Progenitor cell of endocrine pancreas (in vitro differentiated cells): ENCODE measurements at regions not wholly inside any gene's neighbourhood (a gene's known extent, or its start where the extent isn't known, plus 50 kb on each side); places are given as distances from the start of the nearest gene placed in this dataset.

ENCODE experiments used
- DNase-seq: peaks from one replicate; pipeline ENCODE4 v3.0.0; 2021; ENCODE audit warnings: low spot score; ENCODE audit not compliant: unreplicated experiment
- H3K27ac Mint-ChIP-seq: 2 replicates; pipeline ENCODE4 v1.8.0; 2021; ENCODE audit warnings: mild to moderate bottlenecking, moderate library complexity, mixed read lengths
- H3K27me3 Mint-ChIP-seq: 2 replicates; pipeline ENCODE4 v1.8.0; 2021; ENCODE audit warnings: mixed read lengths
- H3K36me3 Mint-ChIP-seq: 2 replicates; pipeline ENCODE4 v1.8.0; 2022; ENCODE audit warnings: mixed read lengths; ENCODE audit not compliant: insufficient read depth
- H3K4me1 Mint-ChIP-seq: 2 replicates; pipeline ENCODE4 v1.8.0; 2021; ENCODE audit warnings: low read depth, mixed read lengths
- H3K4me3 Mint-ChIP-seq: 2 replicates; pipeline ENCODE4 v1.8.0; 2021; ENCODE audit warnings: low read depth, mild to moderate bottlenecking, moderate library complexity, mixed read lengths
- H3K9me3 Mint-ChIP-seq: 2 replicates; pipeline ENCODE4 v1.8.0; 2021; ENCODE audit warnings: low read depth, mixed read lengths
- CTCF ChIP-seq: fragments of 200-600 bp; sonication (generic); IDR thresholded peaks from one replicate; pipeline ENCODE4 v1.5.0; 2021; ENCODE audit warnings: antibody characterized with exemption, mild to moderate bottlenecking; ENCODE audit not compliant: unreplicated experiment

GRCh38 chr10:121108051-121108450 lies 256.9 kb downstream of the WDR11 start:
- Mint-ChIP-seq H3K9me3 (no peaks in the 10 kb centered on the region), H3K4me1 (peaks cover 8% of the 10 kb centered on the region)
- no peak for DNase-seq

DNA sequence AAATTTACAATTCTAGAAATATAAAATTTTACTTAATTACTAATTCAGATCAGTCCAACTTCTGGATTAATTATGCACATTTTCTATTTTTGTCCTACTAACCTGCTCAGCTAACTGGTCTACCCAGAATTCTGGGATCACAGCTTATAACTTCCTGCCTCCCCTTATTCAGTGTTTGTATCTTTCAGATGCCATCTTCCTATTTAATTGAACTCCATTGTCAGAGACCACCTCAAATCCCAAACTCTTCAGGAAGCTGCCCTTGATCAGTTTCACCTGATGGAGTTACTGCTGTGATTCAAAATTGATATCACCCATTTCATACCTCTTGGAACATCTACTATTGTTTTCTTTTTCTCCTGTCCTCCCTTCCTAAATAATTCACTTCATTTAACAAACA lies 259.2 kb downstream of the WDR11 start:
- no peaks in the 10 kb centered on the region for H3K36me3 Mint-ChIP-seq
- no peak for DNase-seq
- H3K27ac Mint-ChIP-seq, result no peak overlapping the region
- H3K4me1 Mint-ChIP-seq, result peaks cover 12% of the 10 kb centered on the region
- peaks cover 3% of the 10 kb centered on the region for H3K9me3 Mint-ChIP-seq
- TF ChIP-seq CTCF, result no peak
- H3K27me3 Mint-ChIP-seq, result no peaks in the 10 kb centered on the region
- no peak overlapping the region for H3K4me3 Mint-ChIP-seq

More at GRCh38 chr10:121108051-121108450, 256.9 kb downstream of the WDR11 start:
- no peak overlapping the region for H3K4me3 Mint-ChIP-seq
- no peak for TF ChIP-seq CTCF
- H3K27me3 Mint-ChIP-seq, result no peaks in the 10 kb centered on the region
- no peak overlapping the region for H3K27ac Mint-ChIP-seq
- no peaks in the 10 kb centered on the region for H3K36me3 Mint-ChIP-seq

GRCh38 chr10:121112136-121112535 lies 261.0 kb downstream of the WDR11 start:
- Mint-ChIP-seq H3K9me3 (peaks cover 18% of the 10 kb centered on the region), H3K4me3 (no peak overlapping the region), H3K36me3 (no peaks in the 10 kb centered on the region), H3K27ac (no peak overlapping the region), H3K27me3 (no peaks in the 10 kb centered on the region), H3K4me1 (peaks cover 12% of the 10 kb centered on the region)
- no peak for DNase-seq
- TF ChIP-seq CTCF, result no peak

DNA sequence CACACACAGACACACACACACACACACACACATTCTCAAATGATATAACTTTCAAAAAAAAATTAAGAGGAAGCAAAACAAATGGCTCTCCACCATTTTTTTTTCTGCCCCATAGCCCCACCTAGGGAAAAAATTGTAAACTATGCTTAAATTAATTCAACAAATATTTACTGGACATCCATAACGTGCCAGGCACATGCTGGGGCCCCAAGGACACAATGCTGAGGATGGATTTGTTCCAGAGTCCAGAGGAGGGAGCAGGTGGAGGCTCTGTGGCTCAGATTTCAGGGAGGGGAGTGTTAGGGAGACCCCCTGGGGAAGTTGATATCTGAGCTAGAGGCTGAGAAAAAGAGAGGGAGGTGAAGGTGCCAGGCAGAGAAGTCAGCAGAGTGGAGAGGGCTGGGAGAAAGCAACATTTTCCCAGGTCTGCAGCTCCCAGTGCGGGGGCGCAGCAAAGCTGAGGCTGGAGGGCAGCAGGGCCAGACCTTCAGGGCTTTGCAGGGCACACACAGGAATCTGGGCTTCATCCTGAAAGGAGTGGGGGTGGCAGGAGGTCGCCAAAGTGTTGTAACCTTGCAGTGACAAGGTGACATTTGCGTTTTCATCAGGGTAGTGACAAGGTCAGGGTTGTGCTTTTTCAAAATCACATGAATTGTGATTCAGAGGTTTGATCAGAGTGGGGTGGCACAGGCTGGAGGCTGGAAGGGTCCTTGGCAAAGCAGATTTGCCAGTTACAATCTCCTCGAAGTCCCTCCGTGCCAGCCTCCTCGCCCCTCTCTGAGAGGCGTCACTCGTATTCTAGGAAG lies 261.6 kb downstream of the WDR11 start:
- Mint-ChIP-seq H3K36me3 (no peaks in the 10 kb centered on the region), H3K27ac (peak overlapping the region; percentile 5), H3K27me3 (no peaks in the 10 kb centered on the region), H3K9me3 (peaks cover 19% of the 10 kb centered on the region), H3K4me1 (peaks cover 15% of the 10 kb centered on the region), H3K4me3 (no peak overlapping the region)
- DNase-seq, result no peak
- TF ChIP-seq CTCF, result no peak

DNA sequence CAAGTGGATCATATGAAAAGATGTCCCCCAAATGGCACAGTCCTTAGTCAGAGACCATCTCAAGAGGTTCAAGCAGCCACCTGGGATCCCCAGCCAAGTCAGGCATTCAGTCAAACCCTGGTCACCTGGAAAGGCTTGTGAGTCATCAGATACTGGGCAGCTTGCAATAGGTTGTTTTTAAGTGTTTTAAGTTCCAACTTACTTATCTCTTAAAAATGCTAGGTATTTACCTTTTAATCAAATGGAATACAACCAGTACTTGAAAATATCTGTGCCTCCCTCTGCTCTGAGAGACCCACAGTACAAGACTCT lies 262.2 kb downstream of the WDR11 start:
- no peak overlapping the region for H3K4me3 Mint-ChIP-seq
- no peak for TF ChIP-seq CTCF
- no peak for DNase-seq
- peaks cover 19% of the 10 kb centered on the region for H3K4me1 Mint-ChIP-seq
- H3K9me3 Mint-ChIP-seq, result peaks cover 19% of the 10 kb centered on the region
- H3K27me3 Mint-ChIP-seq, result no peaks in the 10 kb centered on the region
- H3K27ac Mint-ChIP-seq, result no peak overlapping the region
- H3K36me3 Mint-ChIP-seq, result no peaks in the 10 kb centered on the region
